ENCODE measurements at regions not wholly inside any gene's neighbourhood (a gene's known extent, or its start where the extent isn't known, plus 50 kb on each side); places are given as distances from the start of the nearest gene placed in this dataset.

GRCh38 chr9:1414711-1415131, 364.6 kb downstream of the DMRT2 start:
- no peak for FAIRE-seq
- DNase-seq (ENCODE audit: low spot score) = no peak

GRCh38 chr9:1415146-1415545, 365.0 kb downstream of the DMRT2 start:
- DNase-seq (ENCODE audit: low spot score) (no peak), FAIRE-seq (no peak)

- DNase-seq (ENCODE audit: low spot score) (no peak), FAIRE-seq (no peak)
Observed at GRCh38 chr9:1416261-1416660, 366.1 kb downstream of the DMRT2 start.

GRCh38 chr9:1421436-1421835, 371.3 kb downstream of the DMRT2 start:
- DNase-seq (ENCODE audit: low spot score) (no peak), FAIRE-seq (no peak)

GRCh38 chr9:1427875-1428274, 377.7 kb downstream of the DMRT2 start:
- no peak for FAIRE-seq

DNA sequence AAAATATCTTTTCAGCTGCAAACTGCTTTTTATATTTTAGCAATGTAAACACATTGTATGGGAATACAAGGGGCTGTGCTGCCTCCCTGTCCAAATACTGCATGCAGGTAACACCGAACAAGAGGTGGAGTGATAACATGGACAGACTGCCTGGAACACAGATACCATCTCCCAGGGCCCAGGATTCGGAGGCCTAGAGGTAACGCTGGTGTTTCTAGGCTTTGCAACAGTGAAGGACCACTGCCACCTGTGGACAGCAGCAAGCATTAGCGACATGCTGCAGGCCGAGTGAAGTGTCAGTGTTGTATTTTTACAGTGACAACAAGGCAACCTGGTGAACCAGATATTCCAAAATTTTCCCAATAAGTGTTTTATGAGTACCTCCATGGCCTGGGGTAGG, 379.1 kb downstream of the DMRT2 start:
- no peak for FAIRE-seq
- no peak for DNase-seq (ENCODE audit: low spot score)

More at GRCh38 chr9:1427875-1428274, 377.7 kb downstream of the DMRT2 start:
- no peak for DNase-seq (ENCODE audit: low spot score)

DNA sequence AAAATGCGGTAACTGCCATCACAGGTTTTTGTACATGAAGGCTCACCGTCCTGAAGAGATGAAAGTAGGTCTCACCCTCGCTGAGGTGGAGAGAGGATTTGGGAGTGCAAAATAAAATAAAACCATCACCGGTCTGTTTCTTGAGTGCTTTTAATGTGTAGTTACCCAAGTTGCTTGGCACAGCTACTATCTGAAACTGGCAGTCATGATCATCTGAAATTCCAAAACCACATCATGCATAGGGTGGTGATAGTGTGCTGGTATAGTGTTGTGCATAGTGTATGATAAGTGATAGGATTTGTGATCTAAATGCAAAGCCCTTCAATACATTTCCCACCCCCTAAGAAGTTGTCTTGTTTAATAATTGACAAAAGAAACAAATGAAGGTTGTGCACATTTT, 381.3 kb downstream of the DMRT2 start:
- DNase-seq (ENCODE audit: low spot score) (no peak), FAIRE-seq (no peak)

DNA sequence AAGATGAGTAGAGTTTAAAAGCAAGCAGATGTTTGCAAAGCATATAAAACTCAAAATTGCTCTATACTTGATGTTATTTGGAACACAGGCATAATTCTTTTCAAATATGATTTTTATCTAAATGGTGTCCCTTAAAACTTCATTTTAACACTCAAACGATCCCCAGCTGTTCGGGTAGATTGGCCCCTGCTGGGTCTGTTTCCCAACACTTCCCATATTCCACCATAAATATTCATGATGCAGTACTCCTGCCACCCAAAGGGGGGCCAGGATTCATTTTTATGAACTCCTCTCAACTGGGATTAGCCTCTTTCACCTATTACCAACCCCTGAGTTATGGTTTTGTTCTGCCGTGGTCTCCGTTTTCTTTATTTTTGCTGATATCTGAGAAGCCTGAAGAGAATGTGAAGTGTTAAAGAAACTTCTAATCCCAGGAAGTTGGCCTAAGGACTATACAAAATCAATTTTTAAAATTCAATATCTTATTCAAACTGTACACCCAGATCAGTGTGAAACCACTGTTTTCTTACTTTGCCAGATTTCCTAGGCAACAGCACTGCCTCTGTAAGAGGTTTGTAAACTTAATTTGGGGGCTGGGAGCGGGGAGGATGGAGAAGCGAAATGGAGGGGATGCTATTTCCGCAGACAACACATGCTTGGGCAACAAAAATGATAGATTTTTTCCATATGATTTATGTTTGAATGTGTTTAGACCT, 384.1 kb downstream of the DMRT2 start:
- FAIRE-seq (no peak), DNase-seq (ENCODE audit: low spot score) (no peak)

DNA sequence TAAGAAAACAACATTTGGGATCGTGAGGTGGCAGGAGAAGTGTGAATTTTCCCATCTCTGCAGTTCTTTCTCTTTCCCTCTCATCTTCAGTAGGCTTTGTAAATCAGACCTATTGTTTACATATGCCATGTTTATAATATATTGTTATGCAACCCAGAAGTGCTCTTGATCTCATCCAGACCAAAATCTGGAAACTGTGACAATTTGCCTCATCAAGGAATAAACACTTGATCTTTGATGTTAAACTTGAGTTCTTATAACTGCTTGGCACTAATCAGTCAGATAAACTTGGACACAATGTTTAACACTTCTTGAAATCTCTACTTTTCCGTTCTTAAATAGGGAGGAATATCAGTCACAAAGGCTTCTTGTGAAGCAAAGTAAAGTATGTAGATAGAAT, 384.7 kb downstream of the DMRT2 start:
- no peak for FAIRE-seq
- no peak for DNase-seq (ENCODE audit: low spot score)

DNA sequence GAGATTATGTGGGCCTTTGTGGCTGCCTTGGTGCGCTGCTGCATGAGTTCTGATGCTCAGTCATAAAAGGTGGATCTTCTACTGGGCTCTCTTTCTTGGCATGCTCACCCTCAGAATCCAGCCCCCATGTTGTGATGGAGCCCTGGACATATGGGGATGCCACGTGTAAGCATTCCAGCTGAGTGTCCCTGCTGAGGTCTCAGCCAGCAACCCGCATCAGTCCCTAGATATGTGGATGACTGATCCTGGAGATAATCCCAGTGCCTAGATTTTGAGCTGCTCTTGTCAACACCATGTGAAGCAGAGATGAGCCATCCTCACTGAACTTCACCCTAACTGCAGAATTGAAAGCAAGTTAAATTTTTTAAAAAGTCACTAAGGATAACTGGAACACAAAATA, 390.1 kb downstream of the DMRT2 start:
- no peak for FAIRE-seq

DNA sequence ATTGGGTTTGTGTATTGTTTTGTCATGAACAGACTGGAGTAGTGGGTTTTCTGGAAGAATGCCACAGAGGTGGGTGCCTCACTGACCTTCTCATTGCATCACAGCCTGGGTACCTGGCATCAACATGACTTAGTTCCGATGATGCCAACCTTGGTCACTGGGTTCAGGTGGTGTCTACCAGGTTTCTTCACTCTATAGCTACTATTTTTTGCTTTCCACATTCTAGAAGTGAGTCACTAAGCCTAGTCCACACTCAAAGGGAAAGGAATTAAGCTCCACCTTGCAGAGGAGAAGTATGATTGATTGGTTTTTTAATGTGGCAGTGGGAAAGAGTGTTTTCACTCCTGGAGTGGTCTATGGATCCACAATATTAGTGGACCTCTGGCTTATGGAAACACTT, 391.9 kb downstream of the DMRT2 start:
- DNase-seq (ENCODE audit: low spot score) = no peak
- no peak for FAIRE-seq

More for the DNA sequence above, 390.1 kb downstream of the DMRT2 start:
- no peak for DNase-seq (ENCODE audit: low spot score)

DNA sequence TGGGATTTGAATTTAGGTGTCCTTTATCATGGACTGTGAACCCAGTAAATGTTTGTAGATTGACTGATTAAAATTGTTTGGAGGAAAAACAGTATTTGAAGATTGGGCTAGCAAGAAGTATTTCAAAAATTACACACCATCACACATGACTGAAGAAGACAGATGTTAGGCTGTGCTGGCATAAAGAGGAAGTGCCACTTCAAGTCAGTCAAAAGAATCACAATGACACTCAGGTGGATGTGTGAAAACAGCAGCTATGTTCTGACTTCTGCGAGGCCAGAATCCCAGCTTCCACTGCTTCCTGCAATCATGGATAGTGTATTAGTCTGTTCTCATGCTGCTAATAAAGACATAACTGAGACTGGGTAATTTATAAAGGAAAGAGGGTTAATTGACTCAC, 393.3 kb downstream of the DMRT2 start:
- DNase-seq (ENCODE audit: low spot score) = no peak
- no peak for FAIRE-seq

- no peak for FAIRE-seq
- DNase-seq (ENCODE audit: low spot score) = no peak
Observed at GRCh38 chr9:1446671-1447070, 396.5 kb downstream of the DMRT2 start.

- FAIRE-seq (no peak), DNase-seq (ENCODE audit: low spot score) (no peak)
Observed at GRCh38 chr9:1453636-1454035, 403.5 kb downstream of the DMRT2 start.

DNA sequence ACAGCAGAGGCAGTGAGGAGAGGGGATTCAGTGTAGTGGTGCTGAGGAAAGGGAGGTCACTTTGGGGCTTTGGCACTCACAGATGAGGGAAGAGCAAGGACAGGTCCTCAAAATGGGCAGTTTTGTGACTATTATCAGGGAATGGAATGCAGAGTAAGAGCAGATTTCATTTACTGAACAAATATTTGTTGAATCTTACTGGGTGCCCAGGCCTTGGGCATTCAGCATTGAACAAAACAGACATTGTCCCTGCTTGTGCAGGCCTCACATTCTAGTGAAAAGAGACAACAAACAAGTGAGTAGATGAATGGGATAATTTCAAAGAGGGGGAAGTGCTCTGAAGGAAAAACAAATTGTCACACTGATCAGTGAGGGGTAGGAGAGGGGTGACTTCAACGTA, 404.1 kb downstream of the DMRT2 start:
- FAIRE-seq (no peak), DNase-seq (ENCODE audit: low spot score) (no peak)

DNA sequence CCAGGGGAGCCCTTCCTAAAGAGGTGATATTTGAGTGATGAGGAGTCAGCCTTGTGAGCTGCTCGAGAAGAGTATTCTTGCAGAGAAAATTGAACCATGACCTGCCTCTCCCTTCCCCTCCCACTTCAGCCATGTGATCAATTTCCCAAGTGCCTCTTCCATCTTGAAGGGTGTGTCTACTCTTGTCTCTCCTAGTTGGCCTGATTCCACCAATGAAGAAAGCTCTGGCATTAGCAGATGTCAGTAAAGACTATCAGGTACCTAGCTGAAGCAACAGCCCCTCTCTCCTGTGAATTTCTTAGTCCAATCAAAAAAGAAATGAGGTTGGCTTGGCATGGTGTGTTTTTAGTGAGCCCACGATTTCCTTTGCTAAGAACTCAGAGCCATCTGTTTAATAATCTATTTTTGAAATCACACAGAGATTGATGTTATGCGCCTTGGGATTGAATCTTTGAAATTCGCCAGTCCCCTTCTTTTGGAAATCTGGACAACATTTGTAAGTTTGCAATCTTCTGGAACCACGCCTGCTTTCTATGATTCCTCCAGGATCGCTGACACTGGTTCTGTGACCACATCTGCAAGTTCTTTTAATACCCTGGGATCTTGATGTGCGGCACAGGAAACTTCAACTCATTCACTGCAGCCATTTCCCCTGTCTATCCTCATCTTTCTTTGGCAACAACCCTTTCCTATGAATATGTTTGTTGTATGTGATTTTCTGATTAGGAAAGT, 404.6 kb downstream of the DMRT2 start:
- FAIRE-seq (no peak), DNase-seq (ENCODE audit: low spot score) (no peak)

DNA sequence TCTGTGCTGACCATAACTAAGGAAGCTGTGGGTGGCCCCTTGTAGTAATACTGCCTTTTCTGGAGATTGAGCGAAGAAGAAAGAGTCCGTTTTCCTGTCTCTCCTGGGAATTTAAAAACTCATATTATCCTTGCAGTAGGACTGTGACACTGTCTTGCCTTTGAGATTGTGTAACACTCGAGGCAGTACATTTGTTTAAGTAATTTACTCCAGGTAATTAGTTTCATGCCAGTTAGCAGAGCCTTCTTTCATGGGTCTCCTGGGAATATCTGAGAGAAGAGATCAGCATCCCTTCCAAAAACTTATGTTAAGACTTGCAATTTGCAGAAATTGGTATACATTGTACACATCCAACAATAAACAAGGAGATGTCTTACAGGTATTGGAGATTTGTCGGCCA, 405.6 kb downstream of the DMRT2 start:
- DNase-seq (ENCODE audit: low spot score) = no peak
- no peak for FAIRE-seq

DNA sequence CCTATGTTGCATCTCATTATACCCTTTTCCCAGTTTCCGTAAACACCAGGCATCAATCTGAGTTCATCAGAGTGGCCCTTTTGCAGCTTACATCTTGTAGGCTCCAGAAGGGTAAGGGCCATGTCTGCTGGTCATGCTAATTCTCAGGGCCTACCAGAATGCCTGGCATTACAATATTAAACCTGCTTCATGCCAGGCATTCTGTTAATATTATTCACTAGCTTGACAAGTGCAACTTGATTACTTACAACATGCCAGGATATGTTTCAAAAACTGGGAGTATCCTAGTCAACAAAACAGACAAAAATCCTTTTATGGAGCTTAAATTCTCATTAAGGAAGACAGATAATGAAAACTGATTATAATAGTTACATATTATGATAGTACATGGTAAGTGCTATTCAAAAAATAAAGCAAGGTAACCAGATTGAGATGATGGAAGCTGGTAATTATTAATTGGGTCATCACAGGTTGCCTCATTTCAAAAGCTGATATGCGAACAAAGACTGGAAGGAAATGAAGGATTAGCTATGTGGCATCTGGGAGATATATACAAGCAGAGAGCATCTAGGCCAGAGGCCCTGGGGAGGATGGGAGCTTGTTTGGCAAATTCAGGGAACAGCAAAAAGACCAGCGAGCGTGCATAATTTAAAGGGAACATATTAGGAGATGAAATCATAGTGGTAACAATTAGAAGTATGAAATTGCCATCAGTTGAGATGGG, 406.3 kb downstream of the DMRT2 start:
- FAIRE-seq (no peak), DNase-seq (ENCODE audit: low spot score) (no peak)

DNA sequence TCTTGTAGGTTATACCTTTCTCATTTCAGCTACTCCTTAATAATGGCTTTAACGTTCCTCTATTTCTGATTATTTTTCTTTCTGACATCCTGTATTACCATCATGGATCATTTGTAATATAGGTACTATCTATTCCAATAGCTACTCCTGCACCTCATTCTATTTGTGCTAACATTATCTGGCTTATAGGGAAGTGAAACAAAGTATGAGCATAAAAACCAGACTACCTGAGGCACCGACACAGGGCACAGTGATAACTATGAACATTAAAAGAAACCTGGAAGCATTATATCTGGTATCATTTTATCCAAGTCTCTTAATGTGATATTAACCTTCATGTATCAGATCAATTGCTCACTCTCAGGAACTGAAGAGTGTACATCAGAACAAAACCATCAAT, 407.3 kb downstream of the DMRT2 start:
- no peak for DNase-seq (ENCODE audit: low spot score)
- no peak for FAIRE-seq

DNA sequence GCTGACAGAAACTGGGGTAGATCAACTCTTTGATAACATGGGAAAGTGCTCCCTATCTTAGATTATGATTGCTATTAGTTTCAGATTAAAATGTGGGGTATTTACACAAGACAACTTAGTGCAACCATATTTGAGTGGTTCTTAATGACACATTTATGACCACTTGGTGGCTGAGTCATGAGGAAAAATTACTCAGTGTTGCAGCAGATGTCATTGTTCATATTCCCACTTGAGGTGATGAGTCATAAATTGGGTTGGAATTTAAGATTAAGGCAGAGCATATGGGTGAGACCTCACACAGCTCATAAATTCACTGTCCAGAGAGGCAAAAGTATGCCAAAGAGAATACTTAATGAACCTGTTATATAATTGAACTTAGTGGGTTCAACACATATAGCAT, 408.3 kb downstream of the DMRT2 start:
- DNase-seq (ENCODE audit: low spot score) = peak; percentile 54
- no peak for FAIRE-seq

- FAIRE-seq (no peak), DNase-seq (ENCODE audit: low spot score) (no peak)
Observed at GRCh38 chr9:1460143-1460769, 410.1 kb downstream of the DMRT2 start.

GRCh38 chr9:1461812-1462211, 411.7 kb downstream of the DMRT2 start:
- DNase-seq (ENCODE audit: low spot score) = no peak
- no peak for FAIRE-seq

All from RCC 7860 (cell line).